ENCODE measurements at regions not wholly inside any gene's neighbourhood (a gene's known extent, or its start where the extent isn't known, plus 50 kb on each side); places are given as distances from the start of the nearest gene placed in this dataset.

- H3K27ac Mint-ChIP-seq (ENCODE audit: unreplicated experiment), result no peak overlapping the region
- H3K36me3 Mint-ChIP-seq (ENCODE audit: low read depth, unreplicated experiment), result no peaks in the 10 kb centered on the region
- no peaks in the 10 kb centered on the region for H3K27me3 Mint-ChIP-seq (ENCODE audit: unreplicated experiment)
These were observed 395.9 kb upstream of the INTU start for GRCh38 chr4:127236889-127237288.

GRCh38 chr4:127237581-127237980 is 395.2 kb upstream of the INTU start:
- TF ChIP-seq CTCF (IDR thresholded peaks at IDR 0.05; ENCODE audit: unreplicated experiment), result no peak
- H3K4me3 Mint-ChIP-seq (ENCODE audit: unreplicated experiment), result no peak overlapping the region
- no peaks in the 10 kb centered on the region for H3K36me3 Mint-ChIP-seq (ENCODE audit: low read depth, unreplicated experiment)
- H3K27me3 Mint-ChIP-seq (ENCODE audit: unreplicated experiment), result no peaks in the 10 kb centered on the region
- no peak overlapping the region for H3K27ac Mint-ChIP-seq (ENCODE audit: unreplicated experiment)
- no peaks in the 10 kb centered on the region for H3K9me3 Mint-ChIP-seq (ENCODE audit: unreplicated experiment)
- no peaks in the 10 kb centered on the region for H3K4me1 Mint-ChIP-seq (ENCODE audit: unreplicated experiment)
- no peak for DNase-seq (ENCODE audit: low spot score)

More at GRCh38 chr4:127236889-127237288, 395.9 kb upstream of the INTU start:
- Mint-ChIP-seq H3K4me3 (ENCODE audit: unreplicated experiment) (no peak overlapping the region), H3K4me1 (ENCODE audit: unreplicated experiment) (no peaks in the 10 kb centered on the region), H3K9me3 (ENCODE audit: unreplicated experiment) (no peaks in the 10 kb centered on the region)
- TF ChIP-seq CTCF (IDR thresholded peaks at IDR 0.05; ENCODE audit: unreplicated experiment), result no peak
- DNase-seq (ENCODE audit: low spot score), result no peak

- H3K27me3 Mint-ChIP-seq (ENCODE audit: unreplicated experiment), result no peaks in the 10 kb centered on the region
- DNase-seq (ENCODE audit: low spot score), result no peak
- H3K27ac Mint-ChIP-seq (ENCODE audit: unreplicated experiment), result no peak overlapping the region
- H3K36me3 Mint-ChIP-seq (ENCODE audit: low read depth, unreplicated experiment), result no peaks in the 10 kb centered on the region
- no peaks in the 10 kb centered on the region for H3K9me3 Mint-ChIP-seq (ENCODE audit: unreplicated experiment)
- TF ChIP-seq CTCF (IDR thresholded peaks at IDR 0.05; ENCODE audit: unreplicated experiment), result no peak
- no peaks in the 10 kb centered on the region for H3K4me1 Mint-ChIP-seq (ENCODE audit: unreplicated experiment)
- no peak overlapping the region for H3K4me3 Mint-ChIP-seq (ENCODE audit: unreplicated experiment)
These were observed 393.7 kb upstream of the INTU start for GRCh38 chr4:127238956-127239475.

GRCh38 chr4:127239902-127240763 is 392.6 kb upstream of the INTU start:
- no peak overlapping the region for H3K27ac Mint-ChIP-seq (ENCODE audit: unreplicated experiment)
- no peaks in the 10 kb centered on the region for H3K4me1 Mint-ChIP-seq (ENCODE audit: unreplicated experiment)

More at GRCh38 chr4:127239902-127240763, 392.6 kb upstream of the INTU start:
- no peak for TF ChIP-seq CTCF (IDR thresholded peaks at IDR 0.05; ENCODE audit: unreplicated experiment)
- no peaks in the 10 kb centered on the region for H3K9me3 Mint-ChIP-seq (ENCODE audit: unreplicated experiment)
- H3K4me3 Mint-ChIP-seq (ENCODE audit: unreplicated experiment), result no peak overlapping the region
- no peaks in the 10 kb centered on the region for H3K36me3 Mint-ChIP-seq (ENCODE audit: low read depth, unreplicated experiment)
- no peaks in the 10 kb centered on the region for H3K27me3 Mint-ChIP-seq (ENCODE audit: unreplicated experiment)
- DNase-seq (ENCODE audit: low spot score), result no peak
